NCI-H345 treated with DMSO at 0.1 percent for 48 hours (cell line): ENCODE measurements at regions not wholly inside any gene's neighbourhood (a gene's known extent, or its start where the extent isn't known, plus 50 kb on each side); places are given as distances from the start of the nearest gene placed in this dataset.
"Not testable (repeated sequence)": the region's sequence is repeated elsewhere in the genome, so short reads cannot be mapped to it uniquely, and the experiment has no call there.

Experiments
- DNase-seq: peaks from one replicate; lab custom pipeline; 2025; ENCODE audit not compliant: unreplicated experiment; lab: John Stamatoyannopoulos, UW

- DNase-seq: no peak
Observed at GRCh38 chr2:35821675-35822074, 533.9 kb upstream of the CRIM1 start.

- no peak for DNase-seq
Observed at GRCh38 chr2:35820391-35820790, 535.2 kb upstream of the CRIM1 start.

- DNase-seq: no peak
Observed at GRCh38 chr2:35819033-35819432, 536.5 kb upstream of the CRIM1 start.

GRCh38 chr2:35818359-35818758 is 537.2 kb upstream of the CRIM1 start:
- not testable (repeated sequence) for DNase-seq

GRCh38 chr2:35814597-35814996 is 541.0 kb upstream of the CRIM1 start:
- DNase-seq: not testable (repeated sequence)

GRCh38 chr2:35803126-35803525 is 552.5 kb upstream of the CRIM1 start:
- no peak for DNase-seq

GRCh38 chr2:35794796-35795450 is 560.7 kb upstream of the CRIM1 start:
- no peak for DNase-seq

GRCh38 chr2:35790292-35790691 is 565.3 kb upstream of the CRIM1 start:
- no peak for DNase-seq

- no peak for DNase-seq
Observed at GRCh38 chr2:35788543-35788942, 567.0 kb upstream of the CRIM1 start.

GRCh38 chr2:35787302-35788031 is 568.1 kb upstream of the CRIM1 start:
- DNase-seq: no peak

GRCh38 chr2:35785564-35785963 is 570.0 kb upstream of the CRIM1 start:
- no peak for DNase-seq

- no peak for DNase-seq
Observed at GRCh38 chr2:35784777-35785176, 570.8 kb upstream of the CRIM1 start.

GRCh38 chr2:35783723-35784122 is 571.9 kb upstream of the CRIM1 start:
- DNase-seq: no peak

GRCh38 chr2:35741556-35741955 is 614.0 kb upstream of the CRIM1 start:
- DNase-seq: no peak

GRCh38 chr2:35731674-35732073 is 623.9 kb upstream of the CRIM1 start:
- DNase-seq: no peak

GRCh38 chr2:35714883-35715282 is 640.7 kb upstream of the CRIM1 start:
- no peak for DNase-seq

- DNase-seq: no peak
Observed at GRCh38 chr2:35708411-35708923, 647.1 kb upstream of the CRIM1 start.

- no peak for DNase-seq
Observed at GRCh38 chr2:35688309-35688708, 667.3 kb upstream of the CRIM1 start.

GRCh38 chr2:35651688-35652323 is 703.8 kb upstream of the CRIM1 start:
- DNase-seq: no peak

GRCh38 chr2:35614640-35615039 is 740.9 kb upstream of the CRIM1 start:
- no peak for DNase-seq

GRCh38 chr2:35606394-35606793 is 749.2 kb upstream of the CRIM1 start:
- DNase-seq: no peak

GRCh38 chr2:35598310-35598709 is 757.3 kb upstream of the CRIM1 start:
- no peak for DNase-seq
